Cardiac muscle cell (in vitro differentiated cells and primary cell): ENCODE measurements at regions not wholly inside any gene's neighbourhood (a gene's known extent, or its start where the extent isn't known, plus 50 kb on each side); places are given as distances from the start of the nearest gene placed in this dataset.

Source experiments
- DNase-seq, 2 donors: peaks; one replicate each; pipeline versions ENCODE4 v3.0.0 to v3.0.0-alpha.2; 2010 to 2017; ENCODE audit warnings: low read depth in 1 of 2, low spot score in 1 of 2
- H3K27ac ChIP-seq: fragments of 200-600 bp; sonication (generic); 2 replicates; pipeline ENCODE4 v1.5.1; 2016
- H3K27me3 ChIP-seq: fragments of 200-600 bp; sonication (generic); 2 replicates; pipeline ENCODE4 v1.6.0; 2016; ENCODE audit warnings: control low read depth
- H3K36me3 ChIP-seq: fragments of 200-600 bp; sonication (generic); 2 replicates; pipeline ENCODE4 v1.5.1; 2016; ENCODE audit warnings: control low read depth
- H3K4me1 ChIP-seq: fragments of 200-600 bp; sonication (generic); 2 replicates; pipeline ENCODE4 v1.8.1; 2017; ENCODE audit warnings: low read depth, mild to moderate bottlenecking, mixed run types
- H3K4me3 ChIP-seq: fragments of 200-600 bp; sonication (generic); 2 replicates; pipeline ENCODE4 v1.5.1; 2016; ENCODE audit warnings: mild to moderate bottlenecking
- H3K9me3 ChIP-seq: fragments of 200-600 bp; sonication (generic); 2 replicates; pipeline ENCODE4 v1.5.1; 2017; ENCODE audit warnings: low read depth, mild to moderate bottlenecking, control low read depth
- CTCF ChIP-seq: IDR thresholded peaks from 2 replicates; pipeline ENCODE4 v1.5.1; 2012; ENCODE audit warnings: low read depth, mild to moderate bottlenecking, low read length

GRCh38 chr7:69108097-69108496 lies 490.2 kb upstream of the AUTS2 start:
- no peak for DNase-seq

GRCh38 chr7:69109246-69109645 lies 489.0 kb upstream of the AUTS2 start:
- no peak for DNase-seq
- TF ChIP-seq CTCF: no peak
- Histone ChIP-seq H3K9me3 (no peaks in the 10 kb centered on the region), H3K36me3 (no peaks in the 10 kb centered on the region), H3K4me1 (no peaks in the 10 kb centered on the region), H3K4me3 (no peak overlapping the region), H3K27ac (no peak overlapping the region), H3K27me3 (no peaks in the 10 kb centered on the region)

More at GRCh38 chr7:69108097-69108496, 490.2 kb upstream of the AUTS2 start:
- H3K27ac ChIP-seq: no peak overlapping the region
- TF ChIP-seq CTCF: no peak
- H3K4me3 ChIP-seq: no peak overlapping the region
- no peaks in the 10 kb centered on the region for H3K9me3 ChIP-seq
- no peaks in the 10 kb centered on the region for H3K27me3 ChIP-seq
- no peaks in the 10 kb centered on the region for H3K36me3 ChIP-seq
- H3K4me1 ChIP-seq: no peaks in the 10 kb centered on the region

- H3K9me3 ChIP-seq: no peaks in the 10 kb centered on the region
- no peaks in the 10 kb centered on the region for H3K4me1 ChIP-seq
- DNase-seq: no peak
- no peaks in the 10 kb centered on the region for H3K36me3 ChIP-seq
- no peak overlapping the region for H3K4me3 ChIP-seq
- no peaks in the 10 kb centered on the region for H3K27me3 ChIP-seq
- H3K27ac ChIP-seq: no peak overlapping the region
- TF ChIP-seq CTCF: no peak
These were observed 488.4 kb upstream of the AUTS2 start for GRCh38 chr7:69109879-69110278.

GRCh38 chr7:69110450-69111050 lies 487.7 kb upstream of the AUTS2 start:
- no peaks in the 10 kb centered on the region for H3K4me1 ChIP-seq
- no peak for DNase-seq
- no peaks in the 10 kb centered on the region for H3K36me3 ChIP-seq
- H3K27me3 ChIP-seq: no peaks in the 10 kb centered on the region
- no peaks in the 10 kb centered on the region for H3K9me3 ChIP-seq
- no peak overlapping the region for H3K27ac ChIP-seq
- no peak for TF ChIP-seq CTCF
- no peak overlapping the region for H3K4me3 ChIP-seq

GRCh38 chr7:69114374-69114773 lies 483.9 kb upstream of the AUTS2 start:
- Histone ChIP-seq H3K9me3 (no peaks in the 10 kb centered on the region), H3K4me3 (no peak overlapping the region), H3K4me1 (no peaks in the 10 kb centered on the region), H3K27ac (no peak overlapping the region), H3K36me3 (no peaks in the 10 kb centered on the region), H3K27me3 (no peaks in the 10 kb centered on the region)
- no peak for TF ChIP-seq CTCF
- DNase-seq: peak in 1 of 2 donors; percentile 2
